GM19099 (cell line): ENCODE measurements at regions not wholly inside any gene's neighbourhood (a gene's known extent, or its start where the extent isn't known, plus 50 kb on each side); places are given as distances from the start of the nearest gene placed in this dataset.

Experiments used
- POLR2A ChIP-seq: IDR thresholded peaks from 3 replicates; pipeline ENCODE4 v1.6.1; 2011; ENCODE audit warnings: low read depth; ENCODE audit not compliant: insufficient read length; ENCODE audit errors: extremely low read depth

DNA sequence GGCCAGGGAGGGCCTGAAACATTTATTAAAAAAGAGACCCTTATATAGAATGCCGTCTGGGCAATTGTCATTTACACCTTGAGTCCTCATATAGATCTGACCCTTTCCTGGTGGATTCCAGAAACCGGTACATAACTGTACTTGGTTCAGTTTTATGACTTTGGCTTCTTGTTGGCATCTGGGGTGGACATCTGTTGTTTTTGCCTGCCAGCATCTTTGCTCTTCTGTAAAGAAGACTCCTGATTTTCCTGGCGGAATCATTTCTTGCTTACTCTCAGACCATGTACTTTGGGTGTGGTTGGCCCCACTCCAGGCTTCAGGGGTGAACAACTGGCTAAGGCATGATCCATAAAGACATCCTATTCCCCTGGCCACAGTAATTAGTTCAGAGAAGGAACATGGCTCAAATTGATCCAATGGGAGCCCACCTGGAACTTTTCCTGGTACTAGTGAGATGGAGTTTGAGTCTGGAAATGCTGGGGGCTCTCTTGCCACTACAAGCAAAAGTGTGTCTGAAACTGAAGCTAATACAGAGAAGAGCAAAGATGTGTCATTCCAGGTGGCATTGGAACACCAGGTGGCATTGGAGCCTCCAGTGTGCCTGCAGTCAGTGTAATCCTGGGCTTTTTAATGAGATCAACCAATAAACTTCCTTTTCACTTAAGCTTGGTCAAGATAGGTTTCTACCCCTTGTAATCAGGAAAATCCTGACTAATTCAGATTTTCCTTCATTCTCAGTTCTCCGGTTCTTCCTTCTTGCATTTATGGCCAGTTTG lies 332.5 kb upstream of the CAMK1G start:
- TF ChIP-seq POLR2A, result no peak

GRCh38 chr1:209256766-209257350 lies 326.7 kb upstream of the CAMK1G start:
- TF ChIP-seq POLR2A, result no peak

GRCh38 chr1:209257454-209257853 lies 326.1 kb upstream of the CAMK1G start:
- TF ChIP-seq POLR2A, result no peak

GRCh38 chr1:209260136-209260535 lies 323.4 kb upstream of the CAMK1G start:
- no peak for TF ChIP-seq POLR2A

GRCh38 chr1:209262631-209263030 lies 320.9 kb upstream of the CAMK1G start:
- no peak for TF ChIP-seq POLR2A

- no peak for TF ChIP-seq POLR2A
Measured at GRCh38 chr1:209265301-209265700, 318.2 kb upstream of the CAMK1G start.

GRCh38 chr1:209266590-209267205 lies 316.8 kb upstream of the CAMK1G start:
- no peak for TF ChIP-seq POLR2A

DNA sequence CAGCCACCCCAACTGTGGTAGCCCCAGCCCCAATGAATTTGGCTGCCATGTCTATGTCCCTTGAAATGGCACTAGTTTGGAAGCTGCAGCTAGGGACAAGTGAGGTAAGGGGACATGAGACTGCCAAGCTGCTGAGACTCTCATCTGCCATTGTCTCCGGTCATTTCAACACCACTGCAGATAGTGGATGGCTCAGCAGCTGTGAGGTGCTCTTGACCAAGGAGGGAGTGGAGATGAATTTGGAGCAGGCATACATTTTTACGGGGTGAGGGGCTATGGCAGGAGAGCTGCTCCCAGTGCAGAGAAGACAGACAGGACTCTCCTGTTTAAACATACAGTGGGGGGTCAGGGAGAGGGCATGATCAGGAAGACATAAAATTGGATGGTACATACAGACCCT lies 315.5 kb upstream of the CAMK1G start:
- TF ChIP-seq POLR2A, result no peak

DNA sequence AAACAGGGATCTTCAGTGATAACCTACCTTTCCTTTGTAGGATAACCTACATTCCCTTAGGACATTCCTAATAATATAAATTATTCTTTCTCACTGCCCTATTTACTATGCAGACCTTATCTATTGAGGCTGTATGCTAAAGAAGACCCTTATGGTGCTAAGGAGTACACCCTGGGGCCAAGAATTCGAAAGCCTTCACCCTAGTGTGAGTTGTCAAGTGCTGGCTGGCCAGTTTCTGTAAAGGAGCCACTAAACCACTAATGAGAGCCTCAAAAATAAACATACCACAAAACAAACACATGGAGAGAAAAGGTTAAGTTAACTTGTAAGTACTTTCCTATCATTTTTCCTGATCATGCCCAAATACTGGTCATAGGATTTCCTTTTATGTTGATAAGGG lies 315.0 kb upstream of the CAMK1G start:
- TF ChIP-seq POLR2A, result no peak

- TF ChIP-seq POLR2A, result no peak
Measured at GRCh38 chr1:209276321-209276720, 307.2 kb upstream of the CAMK1G start.

GRCh38 chr1:209277662-209278061 lies 305.9 kb upstream of the CAMK1G start:
- no peak for TF ChIP-seq POLR2A

DNA sequence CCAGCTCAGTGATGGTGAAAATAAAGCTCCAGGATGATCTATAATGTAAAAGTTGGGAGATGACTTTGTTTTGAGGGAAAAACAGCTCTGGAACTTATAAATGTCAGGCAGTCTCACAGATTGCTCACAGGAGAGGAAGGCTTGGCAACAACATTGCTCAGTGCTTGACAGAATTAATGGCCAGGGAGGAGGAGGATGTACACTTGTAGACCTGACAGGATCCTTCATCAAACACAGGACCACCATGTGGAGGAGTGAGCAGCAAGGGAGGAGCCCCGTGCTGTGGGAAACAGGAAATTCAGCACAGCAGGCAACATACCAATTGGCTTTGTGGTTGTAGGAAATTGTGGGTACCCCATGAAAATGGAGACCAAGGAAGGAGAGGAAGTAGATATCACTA lies 291.8 kb upstream of the CAMK1G start:
- TF ChIP-seq POLR2A, result no peak

DNA sequence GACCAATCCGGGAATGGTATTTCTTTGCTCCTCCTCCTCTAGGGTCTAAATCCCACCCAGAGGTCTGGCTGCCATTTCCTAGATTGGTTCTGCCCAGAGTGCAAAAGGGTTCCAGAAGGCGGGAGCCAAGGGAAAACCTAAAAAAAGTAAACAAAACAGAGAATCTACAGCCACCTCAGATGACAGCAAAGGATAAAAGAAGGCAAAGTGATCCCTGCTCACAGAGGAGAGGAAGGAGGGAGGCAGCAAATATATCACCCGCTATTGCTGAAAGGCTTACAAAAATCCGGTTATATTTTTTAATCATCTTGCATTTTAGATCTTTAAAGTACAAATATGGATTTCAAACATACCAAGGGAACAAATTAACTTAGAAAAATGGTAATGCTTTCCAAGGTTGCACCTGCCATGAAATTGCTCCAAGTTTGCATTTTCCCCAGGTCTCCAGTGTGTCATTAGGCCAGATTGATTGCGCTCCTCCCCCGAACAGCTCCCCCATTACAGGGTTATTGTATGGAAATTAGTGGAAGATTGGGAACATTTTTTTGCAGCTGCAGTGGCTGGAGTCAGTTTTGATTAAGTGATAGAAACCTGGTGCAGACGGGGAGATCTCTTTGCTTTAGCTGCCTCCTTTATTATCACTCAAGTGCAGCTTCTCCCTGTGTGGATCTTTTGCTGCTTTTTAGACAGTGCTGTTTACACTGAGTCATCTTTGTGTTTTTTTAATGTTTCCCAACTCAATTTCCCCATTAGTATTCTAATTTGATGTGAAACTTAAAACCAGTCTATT lies 280.5 kb upstream of the CAMK1G start:
- TF ChIP-seq POLR2A, result no peak

GRCh38 chr1:209304166-209304565 lies 279.3 kb upstream of the CAMK1G start:
- no peak for TF ChIP-seq POLR2A

DNA sequence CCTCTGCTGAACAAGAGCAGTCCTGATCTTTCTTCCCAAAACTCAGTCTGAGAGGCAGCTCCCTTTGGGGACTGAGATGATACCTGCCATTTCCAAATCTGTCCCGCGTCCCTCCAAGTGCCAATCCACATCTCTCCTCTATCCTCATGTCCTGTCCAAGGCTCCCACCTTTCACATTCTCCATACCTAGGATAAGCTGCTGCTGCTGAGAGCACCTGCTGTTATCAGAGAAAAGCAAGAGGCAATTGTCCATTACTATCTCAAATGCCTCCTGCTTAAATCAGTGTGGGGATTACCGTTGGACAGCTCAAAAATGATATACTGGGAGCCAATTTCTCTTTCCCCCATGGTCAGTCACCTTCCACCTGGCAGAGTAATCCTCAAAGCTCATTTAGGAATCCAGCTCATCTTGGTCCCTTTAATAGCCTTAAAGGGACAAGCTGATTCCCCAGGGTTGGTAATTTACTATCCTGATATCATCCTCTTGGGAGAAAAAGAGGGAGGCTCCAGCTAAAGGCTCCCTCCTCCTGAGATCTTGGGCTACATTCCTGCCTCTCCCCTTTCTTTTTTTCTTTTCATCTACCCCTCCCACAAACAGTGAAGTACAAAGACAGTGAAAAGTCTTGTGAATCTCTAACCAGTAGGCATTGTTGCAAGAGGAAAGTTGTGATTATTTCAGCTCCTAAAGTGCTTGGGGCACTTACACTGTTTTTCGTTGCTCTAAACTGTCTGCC lies 278.1 kb upstream of the CAMK1G start:
- TF ChIP-seq POLR2A, result no peak

GRCh38 chr1:209307846-209308245 lies 275.7 kb upstream of the CAMK1G start:
- no peak for TF ChIP-seq POLR2A

- TF ChIP-seq POLR2A, result no peak
Measured at GRCh38 chr1:209309198-209309597, 274.3 kb upstream of the CAMK1G start.
